ENCODE measurements at regions not wholly inside any gene's neighbourhood (a gene's known extent, or its start where the extent isn't known, plus 50 kb on each side); places are given as distances from the start of the nearest gene placed in this dataset.

GRCh38 chr2:81242501-81242900 lies 937.9 kb upstream of the LRRTM1 start:
- FAIRE-seq, result no peak

GRCh38 chr2:81238462-81238861 lies 933.9 kb upstream of the LRRTM1 start:
- H3K4me3 ChIP-seq (ENCODE audit: low read length in 3 of 3), result no peak overlapping the region
- intact Hi-C loops (cut with DNase I), result no loop called here
- no peak overlapping the region for H3K27ac ChIP-seq (ENCODE audit: low read depth in 2 of 2, low read length in 2 of 2)
- FAIRE-seq (peak; percentile 46), DNase-seq (no peak)
- no peak overlapping the region for H3K9ac ChIP-seq (ENCODE audit: low read length in 3 of 3)
- no peaks in the 10 kb centered on the region for H3K36me3 ChIP-seq (ENCODE audit: control insufficient read depth in 2 of 3, insufficient read depth in 3 of 3, low read length in 3 of 3)
- no peaks in the 10 kb centered on the region for H3K9me3 ChIP-seq (ENCODE audit: control insufficient read depth in 2 of 3, insufficient read depth in 1 of 3, low read length in 3 of 3)
- no peaks in the 10 kb centered on the region for H3K27me3 ChIP-seq (ENCODE audit: control insufficient read depth, insufficient read depth, low read length)
- TF ChIP-seq CTCF (IDR thresholded peaks at IDR 0.05; ENCODE audit: borderline replicate concordance, extremely low read depth, insufficient read depth), result no peak
- H3K4me1 ChIP-seq (ENCODE audit: control insufficient read depth in 2 of 3, insufficient read depth in 2 of 3, low read depth in 1 of 3, low read length in 3 of 3), result no peaks in the 10 kb centered on the region

More at GRCh38 chr2:81242501-81242900, 937.9 kb upstream of the LRRTM1 start:
- no peaks in the 10 kb centered on the region for H3K36me3 ChIP-seq (ENCODE audit: control insufficient read depth in 2 of 3, insufficient read depth in 3 of 3, low read length in 3 of 3)
- H3K9me3 ChIP-seq (ENCODE audit: control insufficient read depth in 2 of 3, insufficient read depth in 1 of 3, low read length in 3 of 3), result no peaks in the 10 kb centered on the region
- intact Hi-C loops (cut with DNase I), result no loop called here
- no peak overlapping the region for H3K27ac ChIP-seq (ENCODE audit: low read depth in 2 of 2, low read length in 2 of 2)
- no peak overlapping the region for H3K4me3 ChIP-seq (ENCODE audit: low read length in 3 of 3)
- no peaks in the 10 kb centered on the region for H3K27me3 ChIP-seq (ENCODE audit: control insufficient read depth, insufficient read depth, low read length)
- H3K9ac ChIP-seq (ENCODE audit: low read length in 3 of 3), result no peak overlapping the region
- no peak for DNase-seq
- H3K4me1 ChIP-seq (ENCODE audit: control insufficient read depth in 2 of 3, insufficient read depth in 2 of 3, low read depth in 1 of 3, low read length in 3 of 3), result no peaks in the 10 kb centered on the region
- TF ChIP-seq CTCF (IDR thresholded peaks at IDR 0.05; ENCODE audit: borderline replicate concordance, extremely low read depth, insufficient read depth), result no peak

GRCh38 chr2:81235601-81236000 lies 931.0 kb upstream of the LRRTM1 start:
- intact Hi-C loops (cut with DNase I), result no loop called here
- Histone ChIP-seq H3K4me3 (ENCODE audit: low read length in 3 of 3) (no peak overlapping the region), H3K4me1 (ENCODE audit: control insufficient read depth in 2 of 3, insufficient read depth in 2 of 3, low read depth in 1 of 3, low read length in 3 of 3) (no peaks in the 10 kb centered on the region), H3K27ac (ENCODE audit: low read depth in 2 of 2, low read length in 2 of 2) (no peak overlapping the region), H3K9ac (ENCODE audit: low read length in 3 of 3) (no peak overlapping the region), H3K9me3 (ENCODE audit: control insufficient read depth in 2 of 3, insufficient read depth in 1 of 3, low read length in 3 of 3) (no peaks in the 10 kb centered on the region), H3K27me3 (ENCODE audit: control insufficient read depth, insufficient read depth, low read length) (no peaks in the 10 kb centered on the region), H3K36me3 (ENCODE audit: control insufficient read depth in 2 of 3, insufficient read depth in 3 of 3, low read length in 3 of 3) (no peaks in the 10 kb centered on the region)
- TF ChIP-seq CTCF (IDR thresholded peaks at IDR 0.05; ENCODE audit: borderline replicate concordance, extremely low read depth, insufficient read depth), result no peak
- no peak for FAIRE-seq
- DNase-seq, result no peak

- no peak for DNase-seq
- FAIRE-seq, result no peak
- H3K27me3 ChIP-seq (ENCODE audit: control insufficient read depth, insufficient read depth, low read length), result no peaks in the 10 kb centered on the region
Observed at GRCh38 chr2:81234711-81235110, 930.2 kb upstream of the LRRTM1 start.

More at GRCh38 chr2:81234711-81235110, 930.2 kb upstream of the LRRTM1 start:
- H3K9me3 ChIP-seq (ENCODE audit: control insufficient read depth in 2 of 3, insufficient read depth in 1 of 3, low read length in 3 of 3), result no peaks in the 10 kb centered on the region
- intact Hi-C loops (cut with DNase I), result no loop called here
- no peaks in the 10 kb centered on the region for H3K36me3 ChIP-seq (ENCODE audit: control insufficient read depth in 2 of 3, insufficient read depth in 3 of 3, low read length in 3 of 3)
- TF ChIP-seq CTCF (IDR thresholded peaks at IDR 0.05; ENCODE audit: borderline replicate concordance, extremely low read depth, insufficient read depth), result no peak
- no peak overlapping the region for H3K27ac ChIP-seq (ENCODE audit: low read depth in 2 of 2, low read length in 2 of 2)
- no peak overlapping the region for H3K4me3 ChIP-seq (ENCODE audit: low read length in 3 of 3)
- no peaks in the 10 kb centered on the region for H3K4me1 ChIP-seq (ENCODE audit: control insufficient read depth in 2 of 3, insufficient read depth in 2 of 3, low read depth in 1 of 3, low read length in 3 of 3)
- H3K9ac ChIP-seq (ENCODE audit: low read length in 3 of 3), result no peak overlapping the region
